ENCODE measurements at regions not wholly inside any gene's neighbourhood (a gene's known extent, or its start where the extent isn't known, plus 50 kb on each side); places are given as distances from the start of the nearest gene placed in this dataset.
A peak's percentile ranks its signal among the peaks of the same experiment; 100 is the strongest.

- DNase-seq (ENCODE audit: low spot score): no peak
Observed at GRCh38 chr14:53355581-53356112, 202.5 kb upstream of the DDHD1 start.

DNA sequence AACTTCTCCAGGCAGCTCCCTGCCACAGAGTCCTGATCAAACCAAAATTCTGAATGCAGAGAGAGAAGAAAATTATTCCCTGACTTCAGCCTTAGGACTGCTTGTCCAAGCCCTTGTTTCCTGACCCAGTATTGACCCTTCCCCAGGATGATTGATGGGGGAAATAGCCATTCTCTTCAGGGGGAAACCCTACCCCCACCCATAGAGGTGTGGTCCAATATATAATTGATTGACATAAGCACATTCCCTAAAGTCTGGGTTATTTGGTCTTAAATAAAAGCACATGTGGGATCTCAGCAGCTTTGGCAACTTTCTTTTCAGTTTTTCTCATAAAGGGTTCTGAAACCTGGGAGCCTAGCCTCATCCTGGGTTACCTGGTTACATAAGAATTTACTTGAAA lies 201.2 kb upstream of the DDHD1 start:
- DNase-seq (ENCODE audit: low spot score): no peak

DNA sequence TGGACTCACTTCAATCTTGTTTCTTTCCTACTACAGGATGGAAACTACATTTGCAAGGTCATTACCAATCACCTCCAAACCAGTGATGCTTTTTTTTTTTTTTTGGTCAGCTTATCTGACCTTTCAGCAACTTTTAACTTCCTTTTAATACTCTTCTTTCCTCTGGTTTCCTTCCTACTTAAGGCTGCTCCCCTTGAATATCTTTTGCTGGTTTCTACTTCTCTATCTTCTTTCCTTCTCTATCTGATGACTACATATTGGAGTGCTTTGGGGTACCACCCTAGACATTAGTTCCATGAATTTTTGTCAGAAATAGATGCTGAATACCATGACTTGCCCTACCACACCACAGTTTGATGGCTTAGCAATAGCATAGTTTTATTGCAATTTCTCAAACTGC lies 197.7 kb upstream of the DDHD1 start:
- DNase-seq (ENCODE audit: low spot score): no peak

GRCh38 chr14:53350429-53350828 lies 197.3 kb upstream of the DDHD1 start:
- no peak for DNase-seq (ENCODE audit: low spot score)

GRCh38 chr14:53346988-53347387 lies 193.9 kb upstream of the DDHD1 start:
- DNase-seq (ENCODE audit: low spot score): no peak

DNA sequence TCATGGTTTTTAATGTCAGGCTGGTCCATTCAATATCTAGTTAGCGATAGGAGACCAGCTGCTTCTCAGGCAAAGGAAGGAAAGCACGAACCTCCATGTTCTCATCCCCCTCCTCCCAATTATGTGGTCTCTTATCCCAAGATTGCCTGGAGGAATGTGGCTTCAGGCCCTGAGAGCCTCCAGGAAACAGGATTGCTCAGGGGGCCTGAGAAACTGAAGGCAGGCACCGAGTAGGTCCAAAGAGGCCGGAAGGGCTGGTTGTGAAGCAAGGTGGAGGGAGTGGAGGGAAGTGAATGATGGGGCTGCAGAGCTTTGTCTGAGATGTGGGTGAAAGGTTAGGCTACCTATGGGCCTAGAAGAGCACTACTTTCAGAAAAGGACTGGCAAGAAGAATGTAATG lies 188.2 kb upstream of the DDHD1 start:
- no peak for DNase-seq (ENCODE audit: low spot score)

- no peak for DNase-seq (ENCODE audit: low spot score)
Observed at GRCh38 chr14:53338192-53338591, 185.1 kb upstream of the DDHD1 start.

GRCh38 chr14:53336729-53337128 lies 183.6 kb upstream of the DDHD1 start:
- DNase-seq (ENCODE audit: low spot score): no peak

GRCh38 chr14:53333809-53334208 lies 180.7 kb upstream of the DDHD1 start:
- DNase-seq (ENCODE audit: low spot score): no peak

GRCh38 chr14:53331921-53332320 lies 178.8 kb upstream of the DDHD1 start:
- DNase-seq (ENCODE audit: low spot score): no peak

GRCh38 chr14:53331247-53331646 lies 178.1 kb upstream of the DDHD1 start:
- DNase-seq (ENCODE audit: low spot score): no peak

DNA sequence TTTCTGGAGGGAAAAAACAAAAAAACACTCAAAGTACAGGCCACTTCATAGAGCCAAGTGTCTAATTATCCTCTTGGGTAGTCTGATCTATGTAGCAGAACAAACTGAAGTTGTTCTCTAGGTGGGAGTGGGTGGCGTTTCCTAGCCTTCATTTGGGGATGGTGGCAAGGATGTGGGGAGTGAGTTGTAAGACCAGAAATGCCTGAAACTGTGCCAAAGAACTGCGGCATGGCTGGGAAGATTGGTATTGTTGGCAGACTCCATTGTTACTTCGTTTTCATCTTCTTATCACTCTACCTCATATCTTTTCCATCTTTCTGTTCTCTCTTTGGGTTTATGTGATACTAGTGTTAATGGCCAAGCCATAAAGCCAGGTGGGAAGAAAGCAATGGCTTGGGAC lies 177.3 kb upstream of the DDHD1 start:
- DNase-seq (ENCODE audit: low spot score): no peak

- DNase-seq (ENCODE audit: low spot score): no peak
Observed at GRCh38 chr14:53328841-53329240, 175.7 kb upstream of the DDHD1 start.

DNA sequence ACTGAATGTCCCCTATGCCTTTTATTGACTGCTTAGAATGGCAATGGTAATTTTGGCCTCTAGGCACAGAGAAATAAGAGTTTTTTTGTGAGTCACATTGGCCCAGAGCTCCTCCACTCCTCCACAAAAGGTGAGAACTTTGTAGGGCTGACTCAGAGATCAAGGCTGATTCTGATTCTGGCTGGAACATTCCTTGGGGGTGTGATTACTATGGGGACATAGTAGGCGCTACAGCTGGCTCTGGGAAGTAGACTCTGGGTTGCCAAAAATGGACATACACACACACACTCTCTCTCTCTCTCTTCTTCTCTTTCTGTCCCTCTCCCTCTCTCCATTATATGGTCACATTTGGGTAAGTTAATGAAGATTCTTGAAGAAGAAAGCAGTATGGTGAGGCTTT lies 174.6 kb upstream of the DDHD1 start:
- DNase-seq (ENCODE audit: low spot score): no peak

DNA sequence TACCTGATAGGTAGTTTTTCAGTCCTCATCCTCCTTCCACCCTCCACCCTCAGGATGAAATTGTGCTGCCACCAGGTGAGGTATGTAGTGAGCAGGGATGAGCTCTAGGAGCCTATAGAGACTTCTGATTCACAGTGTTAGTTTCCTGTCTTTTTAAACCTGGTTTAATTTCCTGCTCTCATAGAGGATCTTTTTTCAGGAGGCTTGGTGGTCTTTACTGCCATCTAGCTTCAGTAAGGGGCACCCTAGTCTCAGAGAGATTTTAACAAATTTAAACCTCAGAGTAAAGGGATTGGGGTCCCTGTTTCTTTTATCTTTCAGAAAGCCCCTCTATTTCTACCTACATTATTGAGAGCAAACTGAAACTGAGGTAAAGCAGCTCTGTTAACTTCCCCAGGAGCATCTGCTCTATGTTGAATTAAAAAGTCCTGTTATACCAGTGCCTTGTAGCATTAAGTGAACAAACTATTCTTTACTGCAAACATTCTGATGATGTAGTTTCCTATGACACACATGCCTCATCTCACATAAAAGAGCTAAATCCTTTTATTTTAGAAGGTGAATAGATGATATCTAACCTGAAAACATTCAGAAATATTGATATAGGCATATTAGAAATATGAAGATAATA lies 172.2 kb upstream of the DDHD1 start:
- DNase-seq (ENCODE audit: low spot score): peak; percentile 9

GRCh38 chr14:53316504-53316903 lies 163.4 kb upstream of the DDHD1 start:
- no peak for DNase-seq (ENCODE audit: low spot score)

- DNase-seq (ENCODE audit: low spot score): peak; percentile 21
Observed at GRCh38 chr14:53310412-53310811, 157.3 kb upstream of the DDHD1 start.

- no peak for DNase-seq (ENCODE audit: low spot score)
Observed at GRCh38 chr14:53306911-53307310, 153.8 kb upstream of the DDHD1 start.

DNA sequence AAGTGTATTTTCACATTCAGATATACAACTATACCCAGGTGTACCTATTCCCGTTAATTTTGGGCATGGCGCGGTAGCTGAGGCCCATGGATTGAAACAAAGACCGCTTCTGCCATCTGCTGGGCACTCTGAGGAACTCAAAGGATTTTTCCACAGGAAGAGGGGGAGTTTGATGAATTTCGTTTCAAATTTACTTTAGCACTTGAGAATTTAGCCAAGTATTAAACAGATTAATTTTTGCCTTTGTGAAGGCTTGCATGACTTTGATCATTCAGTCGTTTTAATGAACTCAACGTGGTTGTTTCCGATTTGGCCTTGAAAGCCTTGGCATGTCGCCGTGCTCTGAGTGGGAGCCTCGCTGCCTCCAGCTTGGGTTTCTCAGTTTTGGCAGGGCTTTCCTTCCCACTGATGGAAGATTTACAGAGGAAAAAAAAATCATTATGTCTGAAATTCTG lies 153.2 kb upstream of the DDHD1 start:
- DNase-seq (ENCODE audit: low spot score): peak; percentile 37

DNA sequence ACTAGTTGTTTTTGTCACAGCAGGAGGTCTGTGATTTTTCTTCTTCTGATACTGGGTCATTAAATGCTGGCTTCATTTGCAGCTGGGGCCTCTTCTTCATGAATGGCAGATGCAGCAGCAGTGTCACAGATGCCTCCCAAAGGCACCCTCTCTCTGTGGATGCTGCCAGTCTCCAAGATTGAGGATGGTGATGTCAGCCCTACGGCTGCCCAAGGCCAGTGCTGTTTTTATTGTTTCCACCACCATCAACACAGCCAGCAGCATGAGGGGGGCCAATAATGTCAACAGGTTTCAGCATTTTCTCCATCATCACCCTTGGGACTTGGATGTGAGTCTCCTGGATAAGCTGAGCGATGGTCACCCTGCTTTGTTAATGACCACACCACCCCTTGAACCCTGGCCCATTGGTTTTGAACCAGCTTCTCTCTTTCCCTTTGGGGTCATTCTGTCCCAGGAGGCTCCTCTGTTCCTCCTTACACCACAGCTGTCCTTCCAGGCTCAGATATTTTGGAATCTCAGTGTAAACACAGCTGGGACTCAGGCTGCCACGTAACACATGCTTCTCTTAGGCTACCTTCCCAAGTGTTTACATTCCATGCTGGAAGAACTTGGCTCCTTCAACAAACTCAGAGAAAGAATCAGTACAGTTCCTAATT lies 151.7 kb upstream of the DDHD1 start:
- DNase-seq (ENCODE audit: low spot score): no peak

GRCh38 chr14:53295985-53296582 lies 143.0 kb upstream of the DDHD1 start:
- DNase-seq (ENCODE audit: low spot score): peak; percentile 48

- no peak for DNase-seq (ENCODE audit: low spot score)
Observed at GRCh38 chr14:53295372-53295771, 142.2 kb upstream of the DDHD1 start.

DNA sequence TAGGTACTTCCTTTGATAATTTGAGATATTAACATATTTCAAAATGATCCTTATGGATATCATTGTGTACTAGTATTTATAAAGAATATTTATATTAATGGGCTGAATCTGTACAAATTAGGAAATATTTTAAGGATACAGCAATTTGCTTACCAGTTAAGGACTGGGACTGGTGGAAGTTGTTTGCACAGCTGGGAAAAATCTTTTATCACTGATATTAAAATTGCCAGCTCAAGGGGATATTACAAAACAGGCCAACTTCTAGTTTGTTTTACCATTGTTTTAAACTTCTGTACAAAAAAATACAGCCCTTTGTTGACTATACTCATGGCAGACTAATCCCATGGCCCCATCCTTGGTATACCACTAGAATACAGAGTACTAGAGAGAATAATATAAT lies 133.2 kb upstream of the DDHD1 start:
- no peak for DNase-seq (ENCODE audit: low spot score)
